Mesenchymal stem cell (in vitro differentiated cells and primary cell): ENCODE measurements at regions not wholly inside any gene's neighbourhood (a gene's known extent, or its start where the extent isn't known, plus 50 kb on each side); places are given as distances from the start of the nearest gene placed in this dataset.

Experiments used
- DNase-seq: peaks from one replicate; pipeline ENCODE4 v3.0.0-alpha.2; 2013
- H2AFZ ChIP-seq: one replicate; pipeline ENCODE4 v1.6.1; 2013; ENCODE audit warnings: low read depth, mild to moderate bottlenecking, control low read depth, inconsistent platforms, low read length, moderate library complexity
- H2AK5ac ChIP-seq: 2 replicates; pipeline ENCODE4 v1.6.1; 2013; ENCODE audit warnings: low read length, moderate library complexity, mild to moderate bottlenecking, inconsistent platforms; ENCODE audit not compliant: severe bottlenecking
- H2BK120ac ChIP-seq: one replicate; pipeline ENCODE4 v1.6.1; 2013; ENCODE audit warnings: low read depth, mild to moderate bottlenecking, inconsistent platforms, low read length, moderate library complexity
- H2BK12ac ChIP-seq, 2 experiments: one replicate each; pipeline ENCODE4 v1.6.1; 2013; ENCODE audit warnings: inconsistent platforms in 2 of 2, low read length in 2 of 2, mild to moderate bottlenecking in 2 of 2, moderate library complexity in 2 of 2, control low read depth in 1 of 2
- H2BK15ac ChIP-seq: one replicate; pipeline ENCODE4 v1.6.1; 2013; ENCODE audit warnings: mild to moderate bottlenecking, low read depth, inconsistent platforms; ENCODE audit not compliant: poor library complexity, severe bottlenecking
- H2BK5ac ChIP-seq: 2 replicates; pipeline ENCODE4 v1.6.1; 2013; ENCODE audit warnings: low read depth, mild to moderate bottlenecking, low read length, control low read depth, inconsistent platforms; ENCODE audit not compliant: poor library complexity, severe bottlenecking
- H3K14ac ChIP-seq, 2 experiments: one replicate each; pipeline ENCODE4 v1.6.1; 2013; ENCODE audit warnings: inconsistent platforms in 2 of 2, low read length in 2 of 2, control low read depth in 1 of 2, mild to moderate bottlenecking in 1 of 2, moderate library complexity in 1 of 2
- H3K18ac ChIP-seq, 2 experiments: one replicate each; pipeline ENCODE4 v1.6.1; 2013; ENCODE audit warnings: inconsistent platforms in 2 of 2, low read length in 2 of 2, control low read depth in 1 of 2, low read depth in 1 of 2, mild to moderate bottlenecking in 1 of 2
- H3K23ac ChIP-seq, 2 experiments: one replicate each; pipeline ENCODE4 v1.6.1; 2013; ENCODE audit warnings: inconsistent platforms in 2 of 2, low read length in 2 of 2, mild to moderate bottlenecking in 2 of 2, moderate library complexity in 2 of 2, control low read depth in 1 of 2
- H3K27ac ChIP-seq: 2 replicates; pipeline ENCODE4 v1.5.1; 2013; ENCODE audit warnings: mild to moderate bottlenecking, moderate library complexity, low read length, control low read depth, inconsistent platforms; ENCODE audit not compliant: poor library complexity, severe bottlenecking
- H3K27me3 ChIP-seq, 2 experiments: 2 replicates each; pipeline versions ENCODE4 v1.6.1 to v1.7.0; 2013; ENCODE audit warnings: low read length in 2 of 2, mild to moderate bottlenecking in 2 of 2, moderate library complexity in 2 of 2, control low read depth in 1 of 2, inconsistent platforms in 1 of 2; ENCODE audit not compliant: control insufficient read depth in 1 of 2, insufficient read depth in 1 of 2
- H3K36me3 ChIP-seq, 2 experiments: 2 replicates each; pipeline versions ENCODE4 v1.6.1 to v1.7.0; 2013; ENCODE audit warnings: low read length in 2 of 2, control low read depth in 1 of 2, inconsistent platforms in 1 of 2, low read depth in 1 of 2, mild to moderate bottlenecking in 1 of 2; ENCODE audit not compliant: insufficient read depth in 2 of 2, control insufficient read depth in 1 of 2
- H3K4ac ChIP-seq, 2 experiments: one replicate each; pipeline ENCODE4 v1.6.1; 2013; ENCODE audit warnings: inconsistent platforms in 2 of 2, low read length in 2 of 2, mild to moderate bottlenecking in 2 of 2, moderate library complexity in 2 of 2, control low read depth in 1 of 2, low read depth in 1 of 2
- H3K4me1 ChIP-seq: 2 replicates; pipeline ENCODE4 v1.6.1; 2013; ENCODE audit warnings: low read depth, low read length, control low read depth; ENCODE audit not compliant: control insufficient read depth, insufficient read depth
- H3K4me2 ChIP-seq: 2 replicates; pipeline ENCODE4 v1.6.1; 2013; ENCODE audit warnings: low read length, mild to moderate bottlenecking, inconsistent platforms; ENCODE audit not compliant: poor library complexity, severe bottlenecking
- H3K4me3 ChIP-seq, 2 experiments: 2 replicates each; pipeline versions ENCODE4 v1.5.1 to v1.7.0; 2013; ENCODE audit warnings: low read length in 2 of 2, mild to moderate bottlenecking in 2 of 2, control low read depth in 1 of 2, low read depth in 1 of 2; ENCODE audit not compliant: insufficient read depth in 1 of 2
- H3K79me1 ChIP-seq: replicated peaks from 2 replicates; pipeline ENCODE4 v1.6.1; 2013; ENCODE audit warnings: mild to moderate bottlenecking, control low read depth, low read length, inconsistent platforms; ENCODE audit not compliant: poor library complexity, severe bottlenecking
- H3K9ac ChIP-seq: 2 replicates; pipeline ENCODE4 v1.7.0; 2013; ENCODE audit warnings: mild to moderate bottlenecking, low read length, moderate library complexity
- H3K9me3 ChIP-seq: 2 replicates; pipeline ENCODE4 v1.7.0; 2013; ENCODE audit warnings: mild to moderate bottlenecking, low read length; ENCODE audit not compliant: control insufficient read depth
- H4K8ac ChIP-seq: one replicate; pipeline ENCODE4 v1.6.1; 2013; ENCODE audit warnings: inconsistent platforms, mild to moderate bottlenecking, low read length, moderate library complexity
- H4K91ac ChIP-seq: one replicate; pipeline ENCODE4 v1.6.1; 2013; ENCODE audit warnings: mild to moderate bottlenecking, low read length, inconsistent platforms
- WGBS: methylation state at CpG from one replicate; pipeline ENCODE4 v1.1.7; 2013; ENCODE audit warnings: mixed read lengths; 5-methylcytosine and 5-hydroxymethylcytosine counted together

GRCh38 chr1:29567257-29567656 is 330.9 kb downstream of the PTPRU start:
- H3K4me3 ChIP-seq, result no peak overlapping the region
- no peak overlapping the region for H3K23ac ChIP-seq
- H3K36me3 ChIP-seq, result no peaks in the 10 kb centered on the region
- no peak overlapping the region for H3K14ac ChIP-seq
- H3K4ac ChIP-seq, result no peak overlapping the region
- 100% methylated on average over 1 of the region's 1 CpG for WGBS
- no peaks in the 10 kb centered on the region for H3K79me1 ChIP-seq
- H3K27me3 ChIP-seq, result no peaks in the 10 kb centered on the region
- no peak for DNase-seq
- H2AK5ac ChIP-seq, result no peak overlapping the region
- no peak overlapping the region for H2BK5ac ChIP-seq
- no peak overlapping the region for H3K9ac ChIP-seq
- H3K18ac ChIP-seq, result no peak overlapping the region
- no peak overlapping the region for H3K4me2 ChIP-seq
- H2BK12ac ChIP-seq, result no peak overlapping the region
- H3K27ac ChIP-seq, result no peak overlapping the region
- H2BK120ac ChIP-seq, result no peak overlapping the region
- H4K8ac ChIP-seq, result no peak overlapping the region
- H3K9me3 ChIP-seq, result peaks cover 64% of the 10 kb centered on the region
- no peak overlapping the region for H2BK15ac ChIP-seq
- no peak overlapping the region for H2AFZ ChIP-seq
- H3K4me1 ChIP-seq, result peaks cover 15% of the 10 kb centered on the region
- H4K91ac ChIP-seq, result no peak overlapping the region

GRCh38 chr1:29565490-29565889 is 329.2 kb downstream of the PTPRU start:
- Histone ChIP-seq H3K23ac (no peak overlapping the region), H3K79me1 (no peaks in the 10 kb centered on the region), H4K8ac (no peak overlapping the region), H3K4ac (no peak overlapping the region), H3K4me3 (no peak overlapping the region), H2BK120ac (no peak overlapping the region), H2BK5ac (no peak overlapping the region), H2AFZ (no peak overlapping the region), H3K4me1 (peaks cover 5% of the 10 kb centered on the region), H2AK5ac (no peak overlapping the region), H3K14ac (no peak overlapping the region), H4K91ac (no peak overlapping the region), H3K9me3 (peaks cover 65% of the 10 kb centered on the region), H3K9ac (no peak overlapping the region), H2BK12ac (no peak overlapping the region), H3K18ac (no peak overlapping the region), H2BK15ac (no peak overlapping the region), H3K4me2 (no peak overlapping the region), H3K27ac (no peak overlapping the region), H3K27me3 (no peaks in the 10 kb centered on the region), H3K36me3 (no peaks in the 10 kb centered on the region)
- no peak for DNase-seq
- 100% methylated on average over 1 of the region's 1 CpG for WGBS

- H3K4me2 ChIP-seq, result no peak overlapping the region
- H3K14ac ChIP-seq, result no peak overlapping the region
- no peaks in the 10 kb centered on the region for H3K79me1 ChIP-seq
- H2BK12ac ChIP-seq, result no peak overlapping the region
- peaks cover 0 to 4% of the 10 kb centered on the region in 2 experiments for H3K27me3 ChIP-seq
- no peaks in the 10 kb centered on the region for H3K4me1 ChIP-seq
- H2AK5ac ChIP-seq, result no peak overlapping the region
- no peak overlapping the region for H3K23ac ChIP-seq
- no peak overlapping the region for H3K9ac ChIP-seq
- 68% methylated on average over 4 of the region's 4 CpGs for WGBS
- no peaks in the 10 kb centered on the region for H3K36me3 ChIP-seq
- H3K4ac ChIP-seq, result no peak overlapping the region
- no peak overlapping the region for H4K91ac ChIP-seq
- peaks cover 61% of the 10 kb centered on the region for H3K9me3 ChIP-seq
- H2AFZ ChIP-seq, result no peak overlapping the region
- peak; percentile 54 for DNase-seq
- H3K18ac ChIP-seq, result no peak overlapping the region
- no peak overlapping the region for H2BK15ac ChIP-seq
- H3K4me3 ChIP-seq, result no peak overlapping the region
- H3K27ac ChIP-seq, result no peak overlapping the region
- no peak overlapping the region for H4K8ac ChIP-seq
- H2BK5ac ChIP-seq, result no peak overlapping the region
- no peak overlapping the region for H2BK120ac ChIP-seq
Measured at GRCh38 chr1:29563571-29563970, 327.2 kb downstream of the PTPRU start.

GRCh38 chr1:29563092-29563491 is 326.8 kb downstream of the PTPRU start:
- Histone ChIP-seq H3K36me3 (no peaks in the 10 kb centered on the region), H3K4me2 (no peak overlapping the region), H2AK5ac (no peak overlapping the region), H3K9me3 (peaks cover 57% of the 10 kb centered on the region), H3K79me1 (no peaks in the 10 kb centered on the region), H4K8ac (no peak overlapping the region), H4K91ac (no peak overlapping the region), H3K27ac (no peak overlapping the region), H2BK5ac (no peak overlapping the region), H3K14ac (no peak overlapping the region), H3K4ac (no peak overlapping the region), H3K27me3 (peaks cover 0 to 7% of the 10 kb centered on the region in 2 experiments), H2BK15ac (no peak overlapping the region), H3K4me1 (no peaks in the 10 kb centered on the region), H2AFZ (no peak overlapping the region), H3K9ac (no peak overlapping the region), H2BK120ac (no peak overlapping the region), H3K18ac (no peak overlapping the region), H3K4me3 (no peak overlapping the region), H3K23ac (no peak overlapping the region), H2BK12ac (no peak overlapping the region)
- 100% methylated on average over 1 of the region's 3 CpGs for WGBS
- no peak for DNase-seq
